Rectal smooth muscle tissue (tissue), 1 donor: ENCODE measurements at regions not wholly inside any gene's neighbourhood (a gene's known extent, or its start where the extent isn't known, plus 50 kb on each side); places are given as distances from the start of the nearest gene placed in this dataset.

Experiments used
- H3K27ac ChIP-seq: one replicate; pipeline ENCODE4 v1.7.0; 2013; ENCODE audit warnings: low read depth, low read length, inconsistent platforms
- H3K27me3 ChIP-seq: one replicate; pipeline ENCODE4 v1.7.0; 2013; ENCODE audit warnings: low read length; ENCODE audit not compliant: control insufficient read depth, insufficient read depth
- H3K36me3 ChIP-seq: one replicate; pipeline ENCODE4 v1.7.0; 2013; ENCODE audit warnings: low read length; ENCODE audit not compliant: control insufficient read depth, insufficient read depth
- H3K4me1 ChIP-seq: one replicate; pipeline ENCODE4 v1.7.0; 2013; ENCODE audit warnings: low read length; ENCODE audit not compliant: control insufficient read depth, insufficient read depth
- H3K4me3 ChIP-seq: one replicate; pipeline ENCODE4 v1.7.0; 2013; ENCODE audit warnings: low read length
- H3K9ac ChIP-seq: one replicate; pipeline ENCODE4 v1.7.0; 2013; ENCODE audit warnings: low read length

DNA sequence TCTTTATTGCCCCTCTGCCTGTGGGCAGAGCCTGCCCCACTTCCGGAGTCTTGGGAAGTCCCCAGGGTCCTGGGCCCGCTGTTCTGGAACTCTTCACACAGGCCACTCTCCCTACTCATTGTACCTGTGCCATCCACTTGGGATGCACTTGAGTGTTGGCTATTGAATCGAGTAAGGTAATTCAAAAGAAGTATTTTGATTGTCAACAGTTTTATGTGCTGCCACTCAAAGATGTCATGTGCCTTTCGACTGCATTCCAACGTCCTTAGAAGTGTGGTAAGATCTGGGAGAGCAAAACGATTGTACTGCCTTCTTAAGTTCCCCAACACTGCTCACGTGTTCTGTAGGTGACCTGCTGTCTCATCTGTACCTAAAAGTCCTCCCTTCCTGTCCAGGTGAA is 77.0 kb upstream of the SMIM21 start:
- no peak overlapping the region for H3K27ac ChIP-seq
- no peak overlapping the region for H3K9ac ChIP-seq
- H3K36me3 ChIP-seq: no peaks in the 10 kb centered on the region
- no peak overlapping the region for H3K4me3 ChIP-seq
- H3K27me3 ChIP-seq: no peaks in the 10 kb centered on the region
- no peaks in the 10 kb centered on the region for H3K4me1 ChIP-seq

DNA sequence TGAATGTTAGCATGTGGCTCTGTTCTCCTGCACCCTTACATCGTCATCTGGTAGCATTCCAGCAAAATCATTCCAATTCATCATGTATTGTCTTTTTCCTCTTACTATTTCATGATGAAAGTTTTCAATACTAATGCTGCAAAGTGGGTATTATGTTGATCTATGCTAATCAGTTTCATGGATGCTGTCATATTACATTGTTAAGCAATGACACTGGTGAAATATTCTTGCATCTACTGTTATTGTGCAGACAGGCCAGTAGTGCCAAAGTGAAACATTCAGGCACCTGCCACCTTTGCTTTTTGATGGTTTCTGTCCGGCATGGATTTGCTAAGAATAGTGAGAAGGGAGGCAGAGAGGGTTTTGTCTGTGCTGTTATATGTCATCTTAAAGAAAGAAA is 76.1 kb upstream of the SMIM21 start:
- no peak overlapping the region for H3K27ac ChIP-seq
- H3K27me3 ChIP-seq: no peaks in the 10 kb centered on the region
- H3K36me3 ChIP-seq: no peaks in the 10 kb centered on the region
- no peak overlapping the region for H3K4me3 ChIP-seq
- H3K9ac ChIP-seq: no peak overlapping the region
- H3K4me1 ChIP-seq: no peaks in the 10 kb centered on the region

DNA sequence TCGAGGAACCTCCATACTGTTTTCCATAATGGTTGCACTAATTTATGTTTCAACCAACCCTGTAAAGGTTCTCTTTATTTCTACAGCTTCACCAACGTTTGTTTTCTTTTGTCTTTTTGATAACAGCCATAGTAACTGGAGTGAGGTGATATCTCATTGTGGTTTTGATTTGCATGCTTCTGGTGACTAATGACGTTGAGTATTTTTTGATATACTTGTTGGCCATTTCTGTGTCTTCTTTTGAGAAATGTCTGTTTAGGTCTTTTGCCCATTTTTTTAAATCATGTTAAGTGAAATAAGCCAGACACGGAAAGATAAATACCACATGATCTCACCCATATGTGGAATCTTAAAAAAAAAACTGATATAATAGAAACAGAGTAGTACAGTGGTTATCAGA is 74.8 kb upstream of the SMIM21 start:
- Histone ChIP-seq H3K36me3 (no peaks in the 10 kb centered on the region), H3K9ac (no peak overlapping the region), H3K4me1 (no peaks in the 10 kb centered on the region), H3K4me3 (no peak overlapping the region), H3K27ac (no peak overlapping the region), H3K27me3 (no peaks in the 10 kb centered on the region)

DNA sequence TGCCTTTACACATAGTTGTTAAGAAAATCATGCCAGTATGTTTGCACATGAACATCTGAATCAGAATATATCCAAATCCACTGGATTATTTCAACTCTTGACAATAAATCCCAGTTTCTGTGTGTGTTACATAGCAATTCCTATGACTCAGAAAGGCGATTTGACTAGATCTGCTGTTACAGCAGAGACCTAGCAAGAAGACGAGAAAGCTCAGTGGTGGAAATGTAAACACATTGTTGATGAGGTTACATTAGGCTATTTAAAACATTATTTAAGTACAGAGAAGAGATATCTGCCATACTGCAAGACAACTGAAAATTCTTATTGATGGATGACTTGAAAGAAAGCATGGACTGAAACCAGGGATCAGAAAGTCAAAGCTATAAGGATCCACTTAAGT is 73.0 kb upstream of the SMIM21 start:
- Histone ChIP-seq H3K27me3 (no peaks in the 10 kb centered on the region), H3K9ac (no peak overlapping the region), H3K27ac (no peak overlapping the region), H3K36me3 (no peaks in the 10 kb centered on the region), H3K4me1 (no peaks in the 10 kb centered on the region), H3K4me3 (no peak overlapping the region)

DNA sequence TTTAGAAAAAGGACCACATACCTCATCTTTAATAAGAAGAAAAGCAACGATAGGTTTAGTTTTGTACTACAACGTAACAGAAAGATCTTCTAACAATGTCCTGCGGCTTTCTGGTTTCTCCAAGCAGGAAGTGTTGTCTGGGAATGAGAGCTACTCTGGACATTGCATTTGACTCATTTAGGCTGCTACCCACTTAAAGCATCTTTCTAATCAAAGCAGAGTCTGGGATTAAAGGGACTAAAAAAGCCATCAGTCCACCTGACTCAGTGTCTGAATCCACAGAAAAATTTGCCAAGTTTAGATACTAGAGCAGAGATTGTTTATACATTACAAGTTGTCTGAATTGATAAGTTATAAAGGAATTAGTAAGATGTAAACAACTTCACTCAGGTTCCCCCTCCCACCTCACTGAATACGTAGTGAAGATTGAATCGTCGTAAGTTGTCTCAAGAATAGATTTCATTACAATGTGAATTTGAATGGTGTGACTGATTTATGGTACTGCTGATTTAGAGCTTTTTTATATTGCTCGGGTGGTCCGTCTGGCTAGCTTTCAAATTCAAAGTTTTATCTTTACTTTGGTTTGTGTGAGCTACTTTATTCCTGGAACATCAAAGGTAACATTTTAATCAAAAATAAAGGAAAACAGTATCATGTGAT is 70.2 kb upstream of the SMIM21 start:
- no peaks in the 10 kb centered on the region for H3K27me3 ChIP-seq
- H3K36me3 ChIP-seq: no peaks in the 10 kb centered on the region
- H3K4me1 ChIP-seq: no peaks in the 10 kb centered on the region
- H3K4me3 ChIP-seq: no peak overlapping the region
- no peak overlapping the region for H3K9ac ChIP-seq
- H3K27ac ChIP-seq: no peak overlapping the region

DNA sequence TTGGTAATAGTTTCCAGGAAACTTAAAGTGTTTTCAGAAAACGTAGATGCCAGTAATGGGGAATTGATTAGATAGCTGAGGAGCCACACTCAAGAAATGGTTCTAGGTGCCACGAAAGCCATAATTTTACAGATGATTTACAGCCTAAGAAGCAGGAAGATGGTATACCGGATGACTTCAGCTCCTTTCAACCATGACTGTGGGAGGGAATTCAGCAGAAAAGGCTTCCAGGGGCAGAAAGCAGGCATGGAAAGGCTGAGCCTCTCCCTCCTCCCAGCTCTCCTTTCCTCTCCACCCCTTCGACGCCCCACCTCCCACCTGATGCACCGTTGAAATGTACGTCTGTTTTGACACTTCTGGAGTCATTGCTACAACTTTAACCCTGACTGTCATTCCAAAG is 68.6 kb upstream of the SMIM21 start:
- H3K4me3 ChIP-seq: no peak overlapping the region
- H3K4me1 ChIP-seq: no peaks in the 10 kb centered on the region
- no peak overlapping the region for H3K27ac ChIP-seq
- no peaks in the 10 kb centered on the region for H3K36me3 ChIP-seq
- H3K27me3 ChIP-seq: no peaks in the 10 kb centered on the region
- no peak overlapping the region for H3K9ac ChIP-seq

DNA sequence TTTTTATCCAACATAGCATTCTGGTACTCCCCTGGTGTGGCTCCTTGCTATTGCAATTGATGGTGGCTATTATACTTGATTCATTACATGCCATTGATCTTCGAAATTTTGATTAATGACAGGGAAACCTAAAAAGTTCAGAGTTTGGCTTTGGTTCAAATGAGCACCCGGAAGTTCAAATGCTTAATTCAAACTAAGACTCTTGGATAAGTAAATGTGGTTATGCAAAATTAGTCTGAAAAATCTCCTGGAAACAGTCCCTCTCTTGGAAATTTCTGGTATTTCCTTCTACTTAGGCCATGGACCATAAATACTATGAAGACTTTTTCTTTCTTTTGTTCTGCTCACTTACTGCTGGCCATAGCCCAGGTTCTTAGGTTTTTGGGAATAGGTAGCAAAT is 65.3 kb upstream of the SMIM21 start:
- Histone ChIP-seq H3K4me1 (no peaks in the 10 kb centered on the region), H3K4me3 (no peak overlapping the region), H3K9ac (no peak overlapping the region), H3K27me3 (no peaks in the 10 kb centered on the region), H3K27ac (no peak overlapping the region), H3K36me3 (no peaks in the 10 kb centered on the region)

DNA sequence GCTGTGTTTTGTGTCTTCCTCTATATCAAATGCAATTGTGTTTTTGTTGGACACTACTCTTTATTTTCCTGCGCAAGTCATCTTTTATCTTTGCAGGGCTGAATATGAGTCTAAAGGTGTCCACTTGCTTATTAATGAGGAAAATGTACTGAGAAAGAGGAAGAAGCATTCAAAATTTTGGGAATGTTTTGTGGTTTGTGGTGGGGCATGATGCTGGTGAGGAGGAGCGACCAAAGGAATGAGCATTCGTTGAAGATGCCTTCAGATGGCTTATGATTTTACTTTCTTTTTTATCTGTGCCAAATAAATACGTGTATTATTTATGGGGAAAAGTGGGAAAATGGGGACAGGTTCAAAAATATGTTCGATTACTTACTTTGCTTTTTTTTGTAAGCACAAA is 63.9 kb upstream of the SMIM21 start:
- Histone ChIP-seq H3K27ac (no peak overlapping the region), H3K27me3 (no peaks in the 10 kb centered on the region), H3K4me1 (no peaks in the 10 kb centered on the region), H3K36me3 (no peaks in the 10 kb centered on the region), H3K9ac (no peak overlapping the region), H3K4me3 (no peak overlapping the region)

DNA sequence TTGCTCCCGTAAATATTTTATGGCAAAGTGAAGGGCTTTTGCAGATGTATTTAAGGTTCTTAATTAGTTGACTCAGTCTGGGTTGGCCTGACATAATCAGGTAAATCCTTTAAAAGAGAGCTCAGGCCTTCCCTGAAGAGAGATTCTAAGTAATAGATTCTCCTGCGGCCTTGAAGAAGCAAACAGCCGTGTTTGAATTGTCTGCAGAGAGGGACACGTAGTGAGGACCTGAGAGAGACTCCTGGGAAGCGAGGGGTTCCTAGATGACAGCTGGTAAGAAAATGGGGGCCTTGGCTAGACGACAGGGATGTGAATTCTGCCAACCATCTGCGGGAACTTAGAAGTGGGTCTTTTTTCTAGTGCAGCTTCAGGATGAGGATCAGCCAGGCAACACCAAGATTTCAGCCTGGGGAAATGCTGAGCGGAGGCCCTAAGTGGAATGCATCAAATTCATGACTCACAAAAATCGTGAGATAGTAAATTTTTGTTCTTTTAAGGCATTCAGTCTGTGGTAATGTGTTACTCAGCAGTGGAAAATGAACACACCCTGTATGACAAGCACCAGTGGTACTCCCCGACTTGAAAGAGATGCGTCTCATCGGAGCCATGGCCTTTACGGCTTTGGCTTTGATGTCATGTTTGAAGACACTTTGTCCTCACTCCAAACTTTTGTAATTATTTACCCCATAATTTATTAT is 62.1 kb upstream of the SMIM21 start:
- H3K4me1 ChIP-seq: no peaks in the 10 kb centered on the region
- no peak overlapping the region for H3K9ac ChIP-seq
- no peaks in the 10 kb centered on the region for H3K36me3 ChIP-seq
- no peak overlapping the region for H3K27ac ChIP-seq
- no peak overlapping the region for H3K4me3 ChIP-seq
- no peaks in the 10 kb centered on the region for H3K27me3 ChIP-seq

DNA sequence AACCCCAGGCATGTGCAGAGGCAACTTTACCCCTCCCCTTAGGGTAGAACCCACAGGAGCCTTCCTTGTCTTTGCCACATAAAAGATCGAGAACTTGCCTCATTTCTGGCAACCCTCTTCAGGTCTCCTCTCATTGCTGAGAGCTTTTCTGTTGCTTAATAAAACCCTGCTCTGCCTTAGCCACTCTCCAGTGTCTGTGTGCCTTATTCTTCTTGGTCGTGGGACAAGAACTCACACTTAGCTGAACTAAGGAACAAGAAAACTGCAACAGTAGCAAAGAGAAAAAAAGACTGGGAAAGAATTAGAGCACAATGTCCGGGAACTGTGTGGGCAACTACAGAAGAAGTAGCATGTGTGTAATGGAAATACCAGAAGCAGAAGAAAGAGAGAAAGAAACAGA is 56.2 kb upstream of the SMIM21 start:
- Histone ChIP-seq H3K27ac (no peak overlapping the region), H3K36me3 (no peaks in the 10 kb centered on the region), H3K4me3 (no peak overlapping the region), H3K27me3 (no peaks in the 10 kb centered on the region), H3K9ac (no peak overlapping the region), H3K4me1 (no peaks in the 10 kb centered on the region)

DNA sequence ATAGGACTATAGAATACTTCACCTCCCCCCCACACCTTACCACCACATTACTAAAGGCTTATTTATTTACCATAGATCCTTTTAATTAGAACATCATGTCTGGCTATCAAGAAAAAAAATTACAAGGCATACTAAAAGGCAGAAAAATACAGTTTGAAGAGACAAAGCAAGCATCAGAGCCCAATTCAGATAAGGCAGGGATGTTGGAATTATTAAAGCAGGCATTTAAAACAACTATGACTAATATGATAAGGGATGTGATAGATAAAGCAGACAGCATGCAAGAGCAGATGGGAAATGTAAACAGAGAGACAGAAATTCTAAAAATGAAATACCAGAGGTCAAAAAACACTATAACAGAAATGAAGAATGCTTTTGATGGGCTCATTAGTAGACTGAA is 55.4 kb upstream of the SMIM21 start:
- Histone ChIP-seq H3K27ac (no peak overlapping the region), H3K9ac (no peak overlapping the region), H3K4me3 (no peak overlapping the region), H3K27me3 (no peaks in the 10 kb centered on the region), H3K4me1 (no peaks in the 10 kb centered on the region), H3K36me3 (no peaks in the 10 kb centered on the region)

DNA sequence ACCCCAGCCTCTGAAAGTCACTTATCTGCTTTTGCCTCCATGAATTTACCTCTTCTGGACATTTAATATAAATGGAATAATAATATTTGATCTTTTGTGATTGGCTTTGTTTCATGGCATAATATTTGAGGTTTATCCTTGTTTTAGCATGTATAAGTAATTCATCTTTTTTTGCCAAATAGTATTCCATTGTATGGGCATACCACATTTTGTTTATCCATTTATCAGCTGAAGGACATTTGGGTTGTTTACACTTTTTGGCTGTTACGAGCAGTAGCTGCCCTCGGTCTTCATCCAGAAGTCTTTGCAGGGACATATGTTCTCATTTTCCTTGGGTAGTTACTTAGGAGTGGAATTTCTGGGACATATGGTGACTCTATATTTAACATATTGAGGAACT is 53.0 kb upstream of the SMIM21 start:
- Histone ChIP-seq H3K4me1 (no peaks in the 10 kb centered on the region), H3K27me3 (no peaks in the 10 kb centered on the region), H3K9ac (no peak overlapping the region), H3K4me3 (no peak overlapping the region), H3K36me3 (no peaks in the 10 kb centered on the region), H3K27ac (no peak overlapping the region)
